K562 (cell line): ENCODE measurements at regions not wholly inside any gene's neighbourhood (a gene's known extent, or its start where the extent isn't known, plus 50 kb on each side); places are given as distances from the start of the nearest gene placed in this dataset.

Experiments
- CBX5 ChIP-seq: IDR thresholded peaks from 2 replicates; pipeline ENCODE4 v1.6.1; 2014; ENCODE audit warnings: low read depth, borderline replicate concordance
- CEBPB ChIP-seq: fragments of 450-650 bp; IDR thresholded peaks from 2 replicates; pipeline ENCODE4 v1.6.1; 2016; ENCODE audit warnings: missing genetic modification characterization, missing compliant biosample characterization
- POLR2AphosphoS5 ChIP-seq: IDR thresholded peaks from 2 replicates; pipeline ENCODE4 v1.6.1; 2011; ENCODE audit warnings: mild to moderate bottlenecking, low read depth, low read length, moderate library complexity; ENCODE audit not compliant: control insufficient read depth, insufficient read depth
- SRF ChIP-seq, 2 experiments: fragments of 250-450, 450-650 bp in 1 of 2; sonication (Bioruptor Pico) in 1 of 2; sonication (generic) in 1 of 2; formaldehyde crosslinking; IDR thresholded peaks; 2 replicates each; pipeline versions ENCODE4 v1.5.0 to v1.5.1; 2020 to 2022; ENCODE audit warnings: mild to moderate bottlenecking in 1 of 2, missing genetic modification reagents in 1 of 2
- SRSF7 ChIP-seq: fragments of 200-400 bp; formaldehyde crosslinking; optimal IDR thresholded peaks from 2 replicates; pipeline ENCODE3; 2017; ENCODE audit warnings: mild to moderate bottlenecking, low read depth, low read length
- YY1 ChIP-seq, 3 experiments: IDR thresholded peaks; 2 replicates each; pipeline ENCODE4 v1.6.1; 2011; ENCODE audit warnings: low read length in 2 of 3, mild to moderate bottlenecking in 2 of 3, moderate library complexity in 2 of 3, borderline replicate concordance in 1 of 3, control low read depth in 1 of 3, low read depth in 1 of 3; ENCODE audit not compliant: insufficient read depth in 3 of 3, insufficient replicate concordance in 2 of 3, control insufficient read depth in 1 of 3, insufficient read length in 1 of 3; ENCODE audit errors: extremely low read depth in 1 of 3
- ZBTB8A ChIP-seq: fragments of 450-650 bp; IDR thresholded peaks from 2 replicates; pipeline ENCODE4 v1.6.1; 2018; ENCODE audit warnings: mild to moderate bottlenecking, moderate library complexity; ENCODE audit not compliant: partially characterized antibody
- ZFX ChIP-seq: sonication (generic); formaldehyde crosslinking; IDR thresholded peaks from 2 replicates; pipeline ENCODE4 v1.8.0; 2022; ENCODE audit warnings: mild to moderate bottlenecking, missing genetic modification reagents, moderate library complexity
- TF ChIP-seq, protein P1 (sequence below): sonication (generic); formaldehyde crosslinking; IDR thresholded peaks from 2 replicates; pipeline ENCODE4 v1.9.0; 2022; ENCODE audit warnings: mild to moderate bottlenecking, missing genetic modification reagents

DNA sequence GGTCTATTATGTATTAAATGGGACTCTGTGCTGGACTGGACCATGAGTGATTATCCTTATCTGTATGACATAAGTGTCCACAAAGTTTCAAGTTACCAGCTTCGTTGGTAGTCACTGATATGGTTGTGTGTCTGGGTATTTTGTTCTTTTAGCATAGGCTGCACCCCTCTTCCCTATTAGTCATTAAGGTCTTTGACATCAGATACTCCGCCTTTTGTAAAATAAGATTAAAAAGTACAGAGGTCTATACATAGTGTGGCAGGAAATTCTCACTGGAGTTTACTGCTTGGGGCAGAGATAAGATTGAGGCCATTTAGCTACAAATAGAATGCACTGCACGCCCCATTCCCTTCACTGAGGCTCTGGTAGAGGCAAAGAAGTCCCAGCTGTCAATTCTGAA, 99.4 kb downstream of the TMEM215 start:
- TF ChIP-seq SRF (CRISPR knock-in tag; IDR thresholded peaks at IDR 0.05) (no peak), CBX5 (no peak), YY1 (IDR thresholded peaks at IDR 0.05; ENCODE audit: borderline replicate concordance in 1 of 3, control insufficient read depth in 1 of 3, extremely low read depth in 1 of 3, insufficient read depth in 3 of 3, insufficient read length in 1 of 3, insufficient replicate concordance in 2 of 3, low read depth in 1 of 3, low read length in 2 of 3) (no peak), ZBTB8A (no peak), POLR2AphosphoS5 (no peak), CEBPB (tag) (no peak), SRSF7 (no peak), ZFX (no peak)
- TF ChIP-seq, protein P1, sequence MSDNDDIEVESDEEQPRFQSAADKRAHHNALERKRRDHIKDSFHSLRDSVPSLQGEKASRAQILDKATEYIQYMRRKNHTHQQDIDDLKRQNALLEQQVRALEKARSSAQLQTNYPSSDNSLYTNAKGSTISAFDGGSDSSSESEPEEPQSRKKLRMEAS (CRISPR knock-in tag), result no peak
